M059J (cell line): ENCODE measurements at regions not wholly inside any gene's neighbourhood (a gene's known extent, or its start where the extent isn't known, plus 50 kb on each side); places are given as distances from the start of the nearest gene placed in this dataset.

Experiments
- DNase-seq: peaks from one replicate; pipeline ENCODE4 v3.0.0-alpha.2; 2012; ENCODE audit warnings: low read depth

DNA sequence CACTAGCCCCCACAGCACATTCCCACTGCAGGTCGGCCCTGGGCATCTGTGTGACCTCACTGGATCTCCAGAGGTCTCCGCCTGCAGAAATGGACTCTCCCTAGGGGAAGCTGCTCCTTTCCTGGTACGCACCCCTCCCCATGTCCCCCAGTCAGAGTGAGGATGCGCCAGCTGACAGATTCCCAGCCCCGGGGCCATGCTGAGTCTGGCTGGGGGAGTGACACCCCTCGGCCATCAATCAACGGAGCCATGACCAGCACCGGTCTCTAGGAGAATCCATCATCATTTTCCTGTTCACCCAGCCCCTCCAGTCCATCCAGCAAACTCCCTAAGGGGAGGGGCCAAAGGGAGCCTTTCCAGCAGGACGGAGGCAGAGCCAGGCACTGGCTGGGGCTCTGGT is 68.7 kb upstream of the PAX7 start:
- DNase-seq: no peak

DNA sequence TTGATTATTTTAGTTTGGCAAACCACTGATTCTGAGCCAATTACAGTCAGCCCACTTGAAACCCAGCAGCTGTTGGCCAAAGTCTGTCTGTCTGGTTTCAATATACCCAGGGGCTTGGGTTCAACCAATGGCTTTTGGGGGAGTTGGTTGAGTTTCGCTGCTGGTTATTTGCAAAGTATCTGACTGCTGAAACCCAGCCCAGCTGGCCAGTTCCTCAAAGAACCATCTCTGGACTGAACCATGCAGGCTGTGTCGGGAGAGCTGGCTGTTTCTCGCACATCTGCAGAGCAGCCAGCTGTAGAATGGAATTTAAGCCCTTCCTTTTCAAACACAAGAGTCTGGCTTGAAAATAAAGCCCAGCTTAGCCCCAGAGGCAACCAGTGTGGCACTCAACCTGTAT is 66.0 kb upstream of the PAX7 start:
- DNase-seq: no peak

DNA sequence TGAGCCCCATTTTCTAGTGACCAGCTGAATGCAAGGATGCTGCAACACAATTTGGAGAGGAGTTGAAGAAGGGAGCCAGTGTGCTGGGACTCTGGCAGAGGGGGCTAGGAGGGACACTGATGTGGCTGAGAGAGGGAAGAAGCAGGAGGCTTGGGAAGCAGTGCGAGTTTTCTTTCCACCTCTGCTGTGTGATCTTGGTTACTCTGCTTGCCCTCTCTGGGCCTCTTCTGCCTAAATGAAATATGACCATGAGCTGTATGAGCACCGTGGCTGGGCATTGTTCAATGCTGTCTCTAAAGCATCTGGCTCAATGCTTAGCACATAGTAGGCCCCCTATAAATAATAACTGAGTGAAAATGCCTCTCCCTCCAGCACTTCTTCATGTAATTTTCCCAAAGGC is 65.3 kb upstream of the PAX7 start:
- DNase-seq: no peak

DNA sequence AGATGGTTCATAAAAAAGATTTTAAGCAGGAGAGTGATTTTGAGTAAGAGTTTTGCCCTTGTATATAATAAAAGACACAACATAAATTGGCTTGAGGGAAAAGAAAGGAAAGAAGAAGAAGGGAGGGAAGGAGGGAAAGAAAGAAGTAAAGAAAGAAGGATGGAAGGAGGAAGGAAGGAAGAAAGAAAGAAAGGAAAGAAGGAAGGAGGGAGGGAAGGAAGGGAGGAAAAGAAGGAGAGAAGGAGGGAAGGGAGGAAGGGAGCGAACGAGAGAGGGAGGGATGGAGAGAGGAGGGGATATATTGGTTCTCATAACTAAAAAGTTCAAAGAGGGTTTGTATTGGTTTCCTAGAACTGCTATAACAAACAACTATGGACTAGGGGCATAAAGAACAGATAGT is 62.2 kb upstream of the PAX7 start:
- DNase-seq: no peak

DNA sequence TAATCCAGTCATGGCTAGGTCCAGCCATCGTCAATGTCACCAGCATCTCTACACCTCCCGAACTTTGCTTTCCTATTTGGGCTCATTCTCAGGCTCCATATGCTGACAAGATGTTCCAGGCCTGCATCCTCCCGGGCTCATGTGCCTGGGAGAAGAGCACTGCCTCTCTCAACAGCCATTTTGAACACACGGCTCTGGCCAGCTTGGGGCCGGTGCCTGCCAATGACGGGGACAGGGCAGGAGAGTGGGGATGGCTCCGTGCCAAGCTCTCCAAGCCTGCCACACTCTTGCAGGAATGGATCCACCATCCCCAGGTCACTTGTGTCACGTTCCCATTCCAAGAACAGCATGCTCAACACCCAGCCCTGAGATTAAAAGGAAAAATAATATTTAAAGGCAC is 61.4 kb upstream of the PAX7 start:
- no peak for DNase-seq

DNA sequence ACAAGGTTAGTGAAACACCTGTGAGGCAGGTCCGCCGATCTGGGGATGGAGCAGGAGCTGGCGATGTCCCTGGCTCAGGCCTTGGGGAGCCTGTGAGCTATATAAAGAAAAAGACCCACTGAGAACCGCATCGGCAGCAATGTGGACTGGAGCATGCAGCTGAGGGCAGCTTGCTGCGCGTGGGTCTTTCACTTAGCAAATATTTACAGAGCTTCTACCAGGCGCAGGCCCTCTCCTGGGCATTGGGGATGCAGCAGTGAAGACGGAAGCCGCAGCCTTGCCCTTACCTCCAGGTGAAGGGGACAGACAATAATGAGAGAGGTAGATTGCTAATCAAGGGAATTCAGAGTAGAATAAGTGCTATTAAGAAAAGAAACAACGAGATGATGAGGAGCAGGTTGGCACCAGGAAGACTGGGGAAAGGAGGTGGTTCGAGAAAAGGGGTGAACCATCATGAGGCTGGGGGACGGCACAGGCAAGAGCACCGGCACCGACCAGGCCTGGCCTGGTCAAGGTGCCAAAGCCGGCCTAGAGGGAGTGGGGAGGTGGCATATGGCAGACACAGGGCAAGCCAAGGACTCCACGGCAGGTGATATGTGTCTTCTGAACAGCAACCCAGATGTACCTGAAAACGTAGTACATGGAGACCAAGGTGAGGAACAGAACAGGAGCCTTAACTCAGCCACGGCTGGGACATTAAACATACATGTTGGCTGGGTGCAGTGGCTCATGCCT is 60.7 kb upstream of the PAX7 start:
- DNase-seq: no peak

DNA sequence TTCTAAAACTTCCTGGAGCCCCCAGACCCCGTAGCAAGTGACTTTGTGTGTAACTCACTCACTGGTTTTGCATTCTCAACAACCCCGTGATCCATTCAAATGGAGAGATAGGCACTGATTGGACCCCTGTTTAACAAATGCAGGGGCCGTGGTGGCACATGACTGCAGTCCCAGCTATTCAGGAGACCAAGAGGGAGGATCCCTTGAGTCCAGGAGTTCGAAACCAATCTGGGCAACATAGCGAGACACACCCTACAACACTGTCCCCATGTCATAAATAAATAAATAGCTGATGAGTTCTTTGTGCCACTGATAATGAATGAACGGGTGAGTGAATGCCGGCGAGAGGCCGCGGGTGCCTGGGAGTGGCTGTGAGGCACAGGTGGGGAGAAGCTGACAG is 59.4 kb upstream of the PAX7 start:
- DNase-seq: no peak

DNA sequence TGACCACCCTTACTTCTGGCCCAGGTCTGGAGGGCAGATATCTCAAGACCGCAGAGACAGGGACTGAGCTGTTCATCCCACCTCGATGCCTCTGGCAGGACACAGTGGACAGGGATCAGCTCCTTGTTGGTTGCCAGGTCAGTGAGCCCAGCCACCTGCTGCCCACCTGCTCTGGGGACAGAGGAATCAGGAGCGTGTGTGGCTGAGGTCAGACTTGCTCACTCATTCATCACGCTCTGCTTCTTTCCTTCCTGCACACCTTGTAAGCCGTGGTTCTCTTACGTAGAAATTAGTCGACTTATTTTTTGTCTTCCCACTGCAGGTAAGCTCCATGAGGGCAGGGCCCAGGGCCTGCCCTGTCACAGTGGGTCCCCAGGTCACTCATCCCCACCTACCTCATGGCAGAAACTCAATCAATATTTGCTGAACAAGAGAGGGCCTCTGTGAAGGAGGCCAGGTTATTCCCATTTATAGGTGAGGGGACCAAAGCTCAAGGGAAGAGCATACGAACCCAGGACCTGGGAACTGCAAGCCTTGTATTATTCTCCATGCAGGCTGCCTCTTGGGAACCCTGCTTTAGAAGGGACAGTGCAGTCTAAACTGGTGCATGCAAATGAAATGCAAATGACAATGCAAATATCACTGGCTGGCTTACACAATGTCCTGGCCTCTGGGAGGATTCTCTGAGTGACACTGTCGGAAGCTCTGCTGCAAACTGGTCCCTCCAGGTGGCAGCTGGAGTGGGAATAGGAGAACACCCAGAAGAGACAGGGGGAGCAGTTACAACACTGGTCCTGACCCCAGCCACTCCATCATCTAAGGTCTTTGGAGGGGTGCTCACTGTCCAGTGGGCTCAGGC is 58.4 kb upstream of the PAX7 start:
- no peak for DNase-seq

DNA sequence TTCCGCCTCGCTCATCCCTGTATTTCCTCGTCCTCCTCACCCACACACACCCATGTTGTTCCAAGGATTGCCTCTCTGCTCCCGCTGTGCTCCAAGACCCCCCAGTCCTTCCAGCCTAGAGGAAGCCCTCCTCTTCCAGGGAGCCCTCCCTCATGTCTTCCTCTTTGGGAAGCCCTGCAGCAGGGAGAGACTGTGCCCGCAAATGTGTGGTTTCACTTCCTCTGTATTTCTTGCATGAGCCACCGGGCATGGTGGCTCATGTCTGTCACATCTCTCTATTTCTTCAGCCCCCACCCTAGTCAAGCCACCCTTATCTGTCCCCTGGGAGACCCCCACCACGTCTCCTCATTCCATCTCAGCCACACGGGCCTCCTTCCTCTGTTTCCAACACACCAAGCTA is 57.5 kb upstream of the PAX7 start:
- no peak for DNase-seq

DNA sequence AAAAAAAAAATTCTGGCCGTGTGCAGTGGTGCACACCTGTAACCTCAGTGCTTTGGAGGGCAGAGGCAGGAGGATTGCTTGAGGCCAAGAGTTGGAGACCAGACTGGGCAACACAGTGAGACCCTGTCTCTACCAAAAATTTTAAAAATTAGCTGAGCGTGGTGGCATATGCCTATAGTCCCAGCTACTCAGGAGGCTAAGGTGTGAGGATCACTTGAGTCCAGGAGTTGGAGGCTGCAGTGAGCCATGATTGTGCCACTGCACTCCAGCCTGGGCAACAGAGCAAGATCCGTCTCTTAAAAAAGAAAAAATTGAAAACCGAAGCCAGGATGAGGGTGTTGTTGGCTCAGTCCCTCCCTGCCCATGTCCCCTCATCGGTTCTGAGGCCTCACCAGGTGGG is 55.9 kb upstream of the PAX7 start:
- no peak for DNase-seq

DNA sequence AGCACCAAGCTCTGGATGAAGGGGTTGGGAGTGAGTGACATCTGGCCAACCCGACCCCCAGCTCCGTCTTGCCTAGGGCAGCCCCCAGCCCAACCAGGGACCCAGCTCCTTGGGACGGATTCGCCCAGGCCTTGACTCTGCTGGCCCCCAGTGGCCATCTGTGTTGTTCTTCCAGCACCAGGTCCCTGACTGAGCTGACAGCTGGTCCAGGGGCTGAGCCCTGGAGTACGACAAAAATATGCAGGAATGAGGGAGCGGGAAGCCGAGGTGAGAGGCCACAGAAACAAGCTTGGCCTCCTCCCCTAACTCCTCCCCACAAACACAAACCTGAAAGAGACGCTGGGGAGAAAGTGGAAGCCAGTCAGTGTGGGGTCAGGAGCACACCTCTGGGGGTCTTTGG is 55.0 kb upstream of the PAX7 start:
- peak; percentile 41 for DNase-seq

DNA sequence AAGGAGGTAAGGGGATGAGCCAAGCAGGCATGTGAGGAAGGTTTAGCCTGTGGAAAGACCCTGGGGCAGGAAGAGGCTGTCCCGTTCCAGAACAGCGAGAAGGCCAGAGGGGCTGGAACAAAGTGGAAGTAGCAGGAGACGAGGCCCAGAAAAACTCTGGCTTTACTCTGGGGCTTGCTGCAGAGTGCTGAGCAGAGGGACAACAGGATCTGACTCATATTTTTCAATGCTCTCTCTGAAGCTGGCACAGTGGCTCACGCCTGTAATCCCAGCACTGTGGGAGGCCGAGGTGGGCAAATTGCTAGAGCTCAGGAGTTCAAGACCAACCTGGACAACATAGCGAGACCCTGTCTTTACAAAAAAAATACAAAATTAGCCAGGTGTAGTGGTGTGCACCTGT is 52.4 kb upstream of the PAX7 start:
- DNase-seq: peak; percentile 34

DNA sequence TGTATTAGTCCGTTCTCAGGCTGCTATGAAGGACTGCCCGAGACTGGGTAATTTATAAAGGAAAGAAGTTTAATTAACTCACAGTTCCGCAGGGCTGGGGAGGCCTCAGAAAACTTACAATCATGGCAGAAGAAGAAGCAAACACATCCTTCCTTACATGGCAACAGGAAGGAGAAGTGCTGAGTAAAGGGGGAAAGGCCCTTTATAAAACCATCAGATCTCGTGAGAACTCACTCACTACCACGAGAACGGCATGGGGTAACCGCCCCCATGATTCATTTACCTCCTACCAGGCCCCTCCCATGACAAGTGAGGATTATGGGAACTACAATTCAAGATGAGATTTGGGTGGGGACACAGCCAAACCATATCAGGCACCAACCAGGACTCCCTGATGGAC is 51.4 kb upstream of the PAX7 start:
- DNase-seq: peak; percentile 43

DNA sequence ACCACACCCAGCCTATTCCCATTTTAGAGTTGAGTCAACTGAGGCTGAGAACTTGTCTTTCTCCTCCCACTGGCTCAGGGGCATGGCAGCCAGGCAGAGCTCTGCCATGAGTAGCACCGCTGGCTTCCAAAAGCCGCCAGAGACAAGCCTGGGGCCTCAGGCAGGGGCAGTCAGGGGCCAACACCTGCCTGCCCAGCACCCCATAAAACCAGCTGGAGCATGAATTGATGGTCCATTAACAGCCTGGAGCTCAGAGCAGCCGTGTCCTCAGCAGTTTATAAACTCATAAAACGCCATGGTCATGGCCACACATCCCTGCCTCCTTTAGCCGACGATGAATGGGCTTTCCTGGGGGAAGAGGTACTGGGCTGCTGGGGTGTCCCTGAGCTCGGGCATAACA is 50.6 kb upstream of the PAX7 start:
- peak; percentile 43 for DNase-seq

DNA sequence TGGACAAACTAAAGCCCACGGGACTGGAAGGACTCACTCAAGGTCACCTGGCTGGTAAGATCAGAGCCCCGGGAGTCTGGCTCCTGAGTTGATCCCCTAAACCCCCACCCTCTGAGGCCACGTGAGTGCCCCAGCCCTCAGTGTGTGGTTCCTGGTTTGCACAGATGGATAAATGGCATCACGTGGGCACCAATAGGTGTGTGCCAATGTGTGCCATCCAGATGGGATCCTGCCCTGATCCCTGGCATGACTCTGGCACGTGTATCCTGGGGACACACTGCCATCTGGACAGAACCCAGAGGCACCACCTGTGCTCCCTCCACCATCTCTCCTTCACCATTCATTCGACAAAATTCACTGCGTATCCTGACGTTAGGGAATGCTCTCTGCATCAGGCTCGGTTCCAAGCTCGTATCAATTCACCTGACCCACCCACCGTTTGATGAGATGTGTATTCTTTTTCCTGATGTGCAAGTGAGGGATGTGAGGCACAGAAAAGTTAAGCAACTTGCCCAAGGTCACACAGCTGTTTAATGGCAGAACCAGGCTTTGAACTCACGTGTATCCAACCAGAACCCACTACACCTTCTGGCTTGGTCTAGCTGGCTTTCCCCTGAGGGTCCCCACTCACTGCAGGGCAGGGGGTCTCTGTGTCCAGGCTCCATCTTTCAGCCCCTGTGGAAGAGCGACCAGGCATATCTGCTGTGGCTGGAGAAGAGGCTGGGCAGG is 49.8 kb upstream of the PAX7 start:
- DNase-seq: no peak
